ENCODE measurements at regions not wholly inside any gene's neighbourhood (a gene's known extent, or its start where the extent isn't known, plus 50 kb on each side); places are given as distances from the start of the nearest gene placed in this dataset.

DNA sequence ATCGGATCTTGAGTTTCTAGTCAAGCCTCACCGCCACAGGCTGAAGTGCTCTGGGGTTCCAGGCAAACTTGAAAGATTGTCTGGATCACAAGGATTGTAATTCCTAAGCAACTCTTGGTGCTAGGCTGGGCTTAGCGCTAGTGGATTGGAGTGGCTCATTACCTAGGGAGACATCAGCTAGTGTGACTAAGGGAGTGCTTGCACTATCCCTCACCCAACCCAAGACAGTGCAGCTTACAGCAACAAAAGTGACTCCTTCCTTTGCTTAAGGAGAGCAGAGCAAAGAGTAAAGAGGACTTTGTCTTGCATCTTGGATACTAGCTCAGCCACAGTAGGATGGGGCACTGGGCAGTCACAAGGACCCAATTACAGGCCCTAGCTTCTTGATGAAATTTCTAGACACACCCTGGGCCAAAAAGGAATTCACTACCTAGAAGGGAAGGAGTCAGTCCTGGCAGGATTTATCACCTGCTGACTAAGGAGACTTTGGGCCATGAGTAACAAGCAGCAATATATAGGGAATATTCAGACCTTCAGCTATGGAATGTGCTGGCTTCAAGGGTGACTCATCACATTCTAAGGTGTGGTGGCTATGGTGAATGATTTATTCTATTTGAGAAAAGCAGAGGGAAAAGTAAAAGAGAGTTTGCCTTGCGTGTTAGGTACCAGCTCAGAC lies 1212.4 kb downstream of the PCDH18 start:
- TF ChIP-seq, protein P1, sequence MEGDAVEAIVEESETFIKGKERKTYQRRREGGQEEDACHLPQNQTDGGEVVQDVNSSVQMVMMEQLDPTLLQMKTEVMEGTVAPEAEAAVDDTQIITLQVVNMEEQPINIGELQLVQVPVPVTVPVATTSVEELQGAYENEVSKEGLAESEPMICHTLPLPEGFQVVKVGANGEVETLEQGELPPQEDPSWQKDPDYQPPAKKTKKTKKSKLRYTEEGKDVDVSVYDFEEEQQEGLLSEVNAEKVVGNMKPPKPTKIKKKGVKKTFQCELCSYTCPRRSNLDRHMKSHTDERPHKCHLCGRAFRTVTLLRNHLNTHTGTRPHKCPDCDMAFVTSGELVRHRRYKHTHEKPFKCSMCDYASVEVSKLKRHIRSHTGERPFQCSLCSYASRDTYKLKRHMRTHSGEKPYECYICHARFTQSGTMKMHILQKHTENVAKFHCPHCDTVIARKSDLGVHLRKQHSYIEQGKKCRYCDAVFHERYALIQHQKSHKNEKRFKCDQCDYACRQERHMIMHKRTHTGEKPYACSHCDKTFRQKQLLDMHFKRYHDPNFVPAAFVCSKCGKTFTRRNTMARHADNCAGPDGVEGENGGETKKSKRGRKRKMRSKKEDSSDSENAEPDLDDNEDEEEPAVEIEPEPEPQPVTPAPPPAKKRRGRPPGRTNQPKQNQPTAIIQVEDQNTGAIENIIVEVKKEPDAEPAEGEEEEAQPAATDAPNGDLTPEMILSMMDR (IDR thresholded peaks at IDR 0.05): no peak
- TF ChIP-seq POLR2A (IDR thresholded peaks at IDR 0.05): no peak

Measured in vagina (tissue), 2 donors.